H9 (cell line): ENCODE measurements at regions not wholly inside any gene's neighbourhood (a gene's known extent, or its start where the extent isn't known, plus 50 kb on each side); places are given as distances from the start of the nearest gene placed in this dataset.

ENCODE experiments used
- DNase-seq: peaks from one replicate; pipeline ENCODE4 v3.0.0-alpha.2; 2017
- H2AFZ ChIP-seq: one replicate; pipeline ENCODE4 v1.6.1; 2013; ENCODE audit warnings: mild to moderate bottlenecking, low read length, control low read depth, moderate library complexity
- H2AK5ac ChIP-seq: 2 replicates; pipeline ENCODE4 v1.6.1; 2013; ENCODE audit warnings: low read length, control low read depth, mixed read lengths; ENCODE audit not compliant: insufficient read length
- H2BK120ac ChIP-seq: one replicate; pipeline ENCODE4 v1.6.1; 2013; ENCODE audit warnings: low read depth, mild to moderate bottlenecking, low read length, control low read depth, inconsistent platforms; ENCODE audit not compliant: poor library complexity, severe bottlenecking
- H2BK12ac ChIP-seq: 2 replicates; pipeline ENCODE4 v1.6.1; 2013; ENCODE audit warnings: low read length, control low read depth, mixed read lengths, low read depth; ENCODE audit not compliant: insufficient read length
- H2BK15ac ChIP-seq: 2 replicates; pipeline ENCODE4 v1.6.1; 2013; ENCODE audit warnings: low read depth, low read length, control low read depth
- H2BK20ac ChIP-seq: one replicate; pipeline ENCODE4 v1.6.1; 2013; ENCODE audit warnings: low read depth, mild to moderate bottlenecking, low read length, control low read depth, inconsistent platforms; ENCODE audit not compliant: poor library complexity, severe bottlenecking
- H2BK5ac ChIP-seq: 2 replicates; pipeline ENCODE4 v1.6.1; 2013; ENCODE audit warnings: low read length, control low read depth, mixed read lengths; ENCODE audit not compliant: insufficient read length
- H3K14ac ChIP-seq: 2 replicates; pipeline ENCODE4 v1.6.1; 2013; ENCODE audit warnings: low read length, control low read depth; ENCODE audit not compliant: insufficient read depth
- H3K18ac ChIP-seq: 2 replicates; pipeline ENCODE4 v1.6.1; 2013; ENCODE audit warnings: low read depth, mild to moderate bottlenecking, mixed read lengths, low read length, control low read depth; ENCODE audit not compliant: insufficient read length
- H3K23ac ChIP-seq: 2 replicates; pipeline ENCODE4 v1.6.1; 2013; ENCODE audit warnings: low read length, control low read depth, mixed read lengths, low read depth; ENCODE audit not compliant: insufficient read length
- H3K23me2 ChIP-seq: 2 replicates; pipeline ENCODE4 v1.6.1; 2013; ENCODE audit warnings: low read depth, mild to moderate bottlenecking, mixed read lengths, low read length, control low read depth; ENCODE audit not compliant: insufficient read length, poor library complexity, severe bottlenecking
- H3K27ac ChIP-seq: 2 replicates; pipeline ENCODE4 v1.5.1; 2013; ENCODE audit warnings: low read length, control low read depth, mixed read lengths, low read depth; ENCODE audit not compliant: insufficient read length
- H3K27me3 ChIP-seq: 2 replicates; pipeline ENCODE4 v1.6.1; 2013; ENCODE audit warnings: low read length, control low read depth, inconsistent platforms; ENCODE audit not compliant: insufficient read depth
- H3K4ac ChIP-seq: 2 replicates; pipeline ENCODE4 v1.6.1; 2013; ENCODE audit warnings: low read depth, mild to moderate bottlenecking, control low read depth, inconsistent platforms, low read length, moderate library complexity
- H3K4me1 ChIP-seq: 2 replicates; pipeline ENCODE4 v1.6.1; 2013; ENCODE audit warnings: low read length, control low read depth, inconsistent platforms; ENCODE audit not compliant: insufficient read depth
- H3K4me2 ChIP-seq: 2 replicates; pipeline ENCODE4 v1.6.1; 2013; ENCODE audit warnings: low read length, control low read depth, mixed read lengths; ENCODE audit not compliant: insufficient read length, insufficient read depth
- H3K56ac ChIP-seq: 2 replicates; pipeline ENCODE4 v1.6.1; 2013; ENCODE audit warnings: low read depth, mild to moderate bottlenecking, mixed read lengths, low read length, control low read depth; ENCODE audit not compliant: insufficient read length
- H3K79me1 ChIP-seq: 2 replicates; pipeline ENCODE4 v1.6.1; 2013; ENCODE audit warnings: low read depth, mild to moderate bottlenecking, moderate library complexity, low read length, control low read depth, inconsistent platforms; ENCODE audit not compliant: insufficient read depth, poor library complexity, severe bottlenecking
- H3K79me2 ChIP-seq: 2 replicates; pipeline ENCODE4 v1.6.1; 2013; ENCODE audit warnings: low read length, control low read depth, inconsistent platforms; ENCODE audit not compliant: insufficient read depth
- H3K9ac ChIP-seq: 2 replicates; pipeline ENCODE4 v1.6.1; 2013; ENCODE audit warnings: low read length, control low read depth, mixed read lengths; ENCODE audit not compliant: insufficient read length; ENCODE audit errors: extremely low read depth
- H3K9me3 ChIP-seq: one replicate; pipeline ENCODE4 v1.6.1; 2013; ENCODE audit warnings: low read depth, low read length, inconsistent platforms; ENCODE audit not compliant: control insufficient read depth
- H3T11ph ChIP-seq: one replicate; pipeline ENCODE4 v1.6.1; 2013; ENCODE audit warnings: mild to moderate bottlenecking, low read length, control low read depth, inconsistent platforms
- H4K20me1 ChIP-seq: one replicate; pipeline ENCODE4 v1.6.1; 2013; ENCODE audit not compliant: control insufficient read depth, insufficient read length, insufficient read depth
- H4K5ac ChIP-seq: 2 replicates; pipeline ENCODE4 v1.6.1; 2013; ENCODE audit warnings: low read depth, mild to moderate bottlenecking, mixed read lengths, low read length, control low read depth; ENCODE audit not compliant: insufficient read length
- H4K8ac ChIP-seq: replicated peaks from 2 replicates; pipeline ENCODE4 v1.6.1; 2013; ENCODE audit warnings: low read length, control low read depth, mixed read lengths, low read depth; ENCODE audit not compliant: insufficient read length
- H4K91ac ChIP-seq: 2 replicates; pipeline ENCODE4 v1.6.1; 2013; ENCODE audit warnings: low read depth, mild to moderate bottlenecking, moderate library complexity, mixed read lengths, low read length, control low read depth; ENCODE audit not compliant: insufficient read length
- H3K27ac Mint-ChIP-seq, 3 experiments: 2 replicates in 2 of 3; 3 replicates in 1 of 3; pipeline ENCODE4 v1.8.0; 2020 to 2021; ENCODE audit warnings: mixed read lengths in 3 of 3, mild to moderate bottlenecking in 1 of 3, moderate library complexity in 1 of 3
- H3K27me3 Mint-ChIP-seq: 2 replicates; pipeline ENCODE4 v1.8.0; 2021; ENCODE audit warnings: low read depth, mild to moderate bottlenecking, moderate library complexity, mixed read lengths
- H3K36me3 Mint-ChIP-seq, 3 experiments: 2 replicates in 2 of 3; 3 replicates in 1 of 3; pipeline ENCODE4 v1.8.0; 2020 to 2021; ENCODE audit warnings: low read depth in 3 of 3, mixed read lengths in 3 of 3; ENCODE audit not compliant: insufficient read depth in 1 of 3
- H3K4me1 Mint-ChIP-seq, 2 experiments: 2 replicates each; pipeline ENCODE4 v1.8.0; 2020; ENCODE audit warnings: mixed read lengths in 2 of 2
- H3K4me3 Mint-ChIP-seq, 2 experiments: 2 replicates in 1 of 2; 3 replicates in 1 of 2; pipeline ENCODE4 v1.8.0; 2020 to 2021; ENCODE audit warnings: mild to moderate bottlenecking in 2 of 2, mixed read lengths in 2 of 2, moderate library complexity in 1 of 2
- H3K9me3 Mint-ChIP-seq, 2 experiments: 2 replicates in 1 of 2; 3 replicates in 1 of 2; pipeline ENCODE4 v1.8.0; 2020; ENCODE audit warnings: mild to moderate bottlenecking in 2 of 2, mixed read lengths in 2 of 2, moderate library complexity in 1 of 2
- CTCF ChIP-seq: fragments of 200-600 bp; sonication (generic); conservative IDR thresholded peaks from 3 replicates; pipeline ENCODE4 v1.8.0; 2021; ENCODE audit warnings: antibody characterized with exemption, mild to moderate bottlenecking
- WGBS: extraction: QIAGEN DNeasy Blood & Tissue Kit; methylation state at CpG from one replicate; pipeline ENCODE4 v1.1.7; 2013; ENCODE audit warnings: missing lambda C conversion rate, low lambda C conversion rate, mixed read lengths; ENCODE audit not compliant: insufficient read length; ENCODE audit errors: extremely low coverage; 5-methylcytosine and 5-hydroxymethylcytosine counted together

GRCh38 chr10:113274176-113274829 is 278.6 kb upstream of the HABP2 start:
- H3K4me1 ChIP-seq, result no peaks in the 10 kb centered on the region
- H3T11ph ChIP-seq, result no peak overlapping the region
- no peaks in the 10 kb centered on the region for H3K23me2 ChIP-seq
- H3K79me2 ChIP-seq, result no peaks in the 10 kb centered on the region
- H2AK5ac ChIP-seq, result no peak overlapping the region
- H3K4me3 Mint-ChIP-seq, result no peak overlapping the region
- no peak for DNase-seq
- H2BK12ac ChIP-seq, result no peak overlapping the region
- no peak overlapping the region for H3K4me2 ChIP-seq
- H4K91ac ChIP-seq, result no peak overlapping the region
- no peak overlapping the region for H4K5ac ChIP-seq
- peaks cover 12% of the 10 kb centered on the region in 2 experiments for H3K4me1 Mint-ChIP-seq
- no peaks in the 10 kb centered on the region for H3K79me1 ChIP-seq
- no peak overlapping the region for H3K23ac ChIP-seq
- no CpG with 5 or more reads among the region's 8 CpGs for WGBS
- no peak overlapping the region for H2BK120ac ChIP-seq
- H3K4ac ChIP-seq, result no peak overlapping the region
- H3K9me3 ChIP-seq, result no peaks in the 10 kb centered on the region
- H3K27ac Mint-ChIP-seq, result peak overlapping the region in 1 of 3 experiments; percentile 25; a peak in 1 of 7 replicates
- no peak overlapping the region for H3K56ac ChIP-seq
- no peak overlapping the region for H3K18ac ChIP-seq
- no peak overlapping the region for H3K9ac ChIP-seq
- no peak overlapping the region for H2BK15ac ChIP-seq
- TF ChIP-seq CTCF, result no peak
- H3K9me3 Mint-ChIP-seq, result peaks cover 8 to 15% of the 10 kb centered on the region in 2 experiments
- H2AFZ ChIP-seq, result no peak overlapping the region
- peaks cover 0 to 11% (median 3%) of the 10 kb centered on the region in 3 experiments; a peak in 6 of 7 replicates for H3K36me3 Mint-ChIP-seq
- no peak overlapping the region for H2BK5ac ChIP-seq
- H4K8ac ChIP-seq, result no peak overlapping the region
- no peak overlapping the region for H2BK20ac ChIP-seq
- H3K14ac ChIP-seq, result no peak overlapping the region
- H4K20me1 ChIP-seq, result no peaks in the 10 kb centered on the region
- no peaks in the 10 kb centered on the region for H3K27me3 ChIP-seq
- H3K27ac ChIP-seq, result no peak overlapping the region
- H3K27me3 Mint-ChIP-seq, result peaks cover 4% of the 10 kb centered on the region
